Uterus (tissue), 3 donors: ENCODE measurements at regions not wholly inside any gene's neighbourhood (a gene's known extent, or its start where the extent isn't known, plus 50 kb on each side); places are given as distances from the start of the nearest gene placed in this dataset.

Source experiments
- DNase-seq, 2 donors: peaks; one replicate each; pipeline ENCODE4 v3.0.0-alpha.2; 2019 to 2020
- H3K27ac ChIP-seq, 2 donors: fragments of 200-600 bp; sonication (generic); 1 replicate in 1 of 2; 2 replicates in 1 of 2; pipeline ENCODE4 v1.5.1; 2016 to 2018
- H3K27me3 ChIP-seq, 2 donors: fragments of 200-600 bp; sonication (generic); one replicate each; pipeline ENCODE4 v1.5.1; 2018 to 2019; ENCODE audit warnings: control low read depth in 1 of 2
- H3K36me3 ChIP-seq, 2 donors: fragments of 200-600 bp; sonication (generic); one replicate each; pipeline ENCODE4 v1.5.1; 2019; ENCODE audit warnings: control low read depth in 1 of 2
- H3K4me1 ChIP-seq, 2 donors: fragments of 200-600 bp; sonication (generic); one replicate each; pipeline ENCODE4 v1.5.1; 2018 to 2019; ENCODE audit warnings: control low read depth in 1 of 2
- H3K4me3 ChIP-seq, 2 donors: fragments of 200-600 bp; sonication (generic); 1 replicate in 1 of 2; 2 replicates in 1 of 2; pipeline ENCODE4 v1.5.1; 2018 to 2019; ENCODE audit warnings: mild to moderate bottlenecking in 1 of 2
- H3K9me3 ChIP-seq, 2 donors: fragments of 200-600 bp; sonication (generic); one replicate each; pipeline ENCODE4 v1.5.1; 2019; ENCODE audit warnings: control low read depth in 1 of 2
- POLR2A ChIP-seq, 2 donors: fragments of 450-650 bp; IDR thresholded peaks; one replicate each; pipeline ENCODE4 v1.6.1; 2016; ENCODE audit warnings: antibody characterized with exemption in 2 of 2, mild to moderate bottlenecking in 1 of 2, moderate library complexity in 1 of 2
- intact Hi-C: fragments of 100-400 bp; cut with DNase I; formaldehyde crosslinking; loops from one replicate; pipeline ENCODE4 v1.15.1; 2023; ENCODE audit warnings: low total_unique reads
- TF ChIP-seq, protein P1 (sequence below), 4 experiments: fragments of 200-600 bp in 2 of 4; fragments of 450-650 bp in 2 of 4; sonication (generic) in 2 of 4; IDR thresholded peaks; one replicate each; pipeline ENCODE4 v1.5.1; 2016 to 2019; ENCODE audit warnings: antibody characterized with exemption in 4 of 4, mild to moderate bottlenecking in 2 of 4, moderate library complexity in 1 of 4
- donor health status: DM: yes; HTN: yes; CAD: no.

DNA sequence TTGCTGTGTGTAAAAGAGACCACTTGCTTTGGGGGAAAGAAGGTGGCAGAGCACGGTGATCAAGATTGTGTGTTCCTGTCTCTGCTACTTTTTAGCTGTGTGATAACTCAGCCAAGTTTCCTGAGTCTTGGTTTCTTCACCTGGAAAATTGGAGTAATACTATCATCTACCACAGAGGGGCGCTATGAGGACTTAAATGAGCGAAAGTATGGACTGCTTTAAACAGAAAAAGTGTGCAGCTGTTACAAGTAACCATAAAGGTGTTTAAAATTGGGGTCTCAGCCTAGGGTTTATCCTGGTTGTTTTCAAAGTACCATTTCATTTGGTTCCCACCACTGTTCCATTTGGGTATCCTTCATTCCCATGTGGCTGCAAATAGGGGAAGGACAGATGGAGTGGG, 65.9 kb upstream of the WSCD2 start:
- Histone ChIP-seq H3K4me3 (no peak overlapping the region), H3K27ac (no peak overlapping the region), H3K27me3 (no peaks in the 10 kb centered on the region), H3K4me1 (no peaks in the 10 kb centered on the region), H3K36me3 (no peaks in the 10 kb centered on the region), H3K9me3 (no peaks in the 10 kb centered on the region)
- no peak for TF ChIP-seq POLR2A (IDR thresholded peaks at IDR 0.05)
- TF ChIP-seq, protein P1, sequence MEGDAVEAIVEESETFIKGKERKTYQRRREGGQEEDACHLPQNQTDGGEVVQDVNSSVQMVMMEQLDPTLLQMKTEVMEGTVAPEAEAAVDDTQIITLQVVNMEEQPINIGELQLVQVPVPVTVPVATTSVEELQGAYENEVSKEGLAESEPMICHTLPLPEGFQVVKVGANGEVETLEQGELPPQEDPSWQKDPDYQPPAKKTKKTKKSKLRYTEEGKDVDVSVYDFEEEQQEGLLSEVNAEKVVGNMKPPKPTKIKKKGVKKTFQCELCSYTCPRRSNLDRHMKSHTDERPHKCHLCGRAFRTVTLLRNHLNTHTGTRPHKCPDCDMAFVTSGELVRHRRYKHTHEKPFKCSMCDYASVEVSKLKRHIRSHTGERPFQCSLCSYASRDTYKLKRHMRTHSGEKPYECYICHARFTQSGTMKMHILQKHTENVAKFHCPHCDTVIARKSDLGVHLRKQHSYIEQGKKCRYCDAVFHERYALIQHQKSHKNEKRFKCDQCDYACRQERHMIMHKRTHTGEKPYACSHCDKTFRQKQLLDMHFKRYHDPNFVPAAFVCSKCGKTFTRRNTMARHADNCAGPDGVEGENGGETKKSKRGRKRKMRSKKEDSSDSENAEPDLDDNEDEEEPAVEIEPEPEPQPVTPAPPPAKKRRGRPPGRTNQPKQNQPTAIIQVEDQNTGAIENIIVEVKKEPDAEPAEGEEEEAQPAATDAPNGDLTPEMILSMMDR (IDR thresholded peaks at IDR 0.05), result no peak
- no peak for DNase-seq
- intact Hi-C loops, result no loop called here

DNA sequence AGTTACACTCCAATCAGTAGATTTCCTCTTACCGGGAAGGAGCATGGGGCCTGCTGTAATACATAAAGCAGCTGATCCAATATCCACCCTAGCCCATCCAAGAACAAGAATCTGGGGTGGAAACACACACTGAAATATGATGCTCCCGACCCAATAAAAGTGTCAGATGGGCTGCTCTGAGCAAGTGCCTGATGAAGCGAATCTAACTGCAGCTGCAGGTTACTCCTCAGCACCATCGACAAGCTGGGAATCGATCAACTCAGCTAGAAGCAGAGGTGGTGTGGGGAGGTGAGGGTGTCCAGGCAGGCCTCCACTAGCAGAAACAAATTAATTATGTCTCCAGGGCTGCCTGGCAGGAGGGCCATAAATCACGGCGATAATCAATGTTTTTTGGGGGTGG, 64.0 kb upstream of the WSCD2 start:
- DNase-seq, result no peak
- no peaks in the 10 kb centered on the region for H3K9me3 ChIP-seq
- H3K4me1 ChIP-seq, result no peaks in the 10 kb centered on the region
- no peak overlapping the region for H3K4me3 ChIP-seq
- no peaks in the 10 kb centered on the region for H3K36me3 ChIP-seq
- intact Hi-C loops, result no loop called here
- H3K27ac ChIP-seq, result no peak overlapping the region
- TF ChIP-seq POLR2A (IDR thresholded peaks at IDR 0.05), result no peak
- TF ChIP-seq, protein P1 (IDR thresholded peaks at IDR 0.05), result no peak
- no peaks in the 10 kb centered on the region for H3K27me3 ChIP-seq

DNA sequence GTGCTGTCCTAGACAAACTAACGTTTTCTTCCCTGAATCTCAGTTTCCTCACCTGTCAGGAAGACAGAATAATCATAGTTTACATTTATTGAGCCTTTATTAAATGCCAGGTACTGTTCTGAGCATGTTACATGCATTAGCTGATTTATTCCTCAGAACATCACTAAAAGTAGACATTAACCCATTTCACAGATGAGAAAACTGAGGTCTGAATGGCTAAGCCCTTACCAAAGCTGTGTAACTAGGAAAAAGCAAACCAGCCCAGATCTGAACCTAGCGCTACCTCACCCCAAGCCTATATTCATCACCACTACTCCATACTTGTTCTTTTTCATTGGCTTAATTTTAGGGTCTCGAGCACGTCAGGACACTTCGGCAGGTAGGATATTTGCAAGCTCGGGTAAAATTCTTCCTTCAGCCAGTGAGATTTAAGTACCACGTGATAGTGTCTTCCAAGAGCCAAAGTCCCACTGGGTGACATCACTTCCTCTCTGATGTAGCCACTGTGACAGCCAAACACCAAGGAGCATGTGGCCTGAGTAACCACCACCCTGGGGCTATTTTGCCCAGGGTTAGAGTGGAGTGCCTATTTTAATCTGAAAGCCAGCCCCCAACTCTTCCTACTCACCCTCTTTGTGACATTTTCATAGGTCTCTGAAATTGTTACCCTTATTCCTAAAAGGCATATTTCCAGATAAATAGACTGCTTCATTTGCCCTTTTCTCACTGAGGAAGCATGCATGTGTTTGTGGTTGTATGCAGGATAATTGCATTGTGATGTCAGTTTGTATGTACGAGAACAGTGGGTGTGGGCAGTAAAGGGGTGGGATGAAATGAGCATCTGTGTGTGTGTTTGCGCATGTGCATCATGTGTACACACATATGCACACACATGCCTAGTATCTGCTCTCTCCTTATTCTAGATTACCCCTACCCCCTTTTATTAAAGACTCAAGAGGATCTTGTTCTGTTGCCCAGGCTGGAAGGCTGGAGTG, 62.2 kb upstream of the WSCD2 start:
- Histone ChIP-seq H3K36me3 (no peaks in the 10 kb centered on the region), H3K4me3 (no peak overlapping the region), H3K9me3 (no peaks in the 10 kb centered on the region), H3K27me3 (no peaks in the 10 kb centered on the region), H3K4me1 (no peaks in the 10 kb centered on the region), H3K27ac (no peak overlapping the region)
- intact Hi-C loops, result no loop called here
- no peak for TF ChIP-seq POLR2A (IDR thresholded peaks at IDR 0.05)
- TF ChIP-seq, protein P1 (IDR thresholded peaks at IDR 0.05), result no peak
- DNase-seq, result no peak

DNA sequence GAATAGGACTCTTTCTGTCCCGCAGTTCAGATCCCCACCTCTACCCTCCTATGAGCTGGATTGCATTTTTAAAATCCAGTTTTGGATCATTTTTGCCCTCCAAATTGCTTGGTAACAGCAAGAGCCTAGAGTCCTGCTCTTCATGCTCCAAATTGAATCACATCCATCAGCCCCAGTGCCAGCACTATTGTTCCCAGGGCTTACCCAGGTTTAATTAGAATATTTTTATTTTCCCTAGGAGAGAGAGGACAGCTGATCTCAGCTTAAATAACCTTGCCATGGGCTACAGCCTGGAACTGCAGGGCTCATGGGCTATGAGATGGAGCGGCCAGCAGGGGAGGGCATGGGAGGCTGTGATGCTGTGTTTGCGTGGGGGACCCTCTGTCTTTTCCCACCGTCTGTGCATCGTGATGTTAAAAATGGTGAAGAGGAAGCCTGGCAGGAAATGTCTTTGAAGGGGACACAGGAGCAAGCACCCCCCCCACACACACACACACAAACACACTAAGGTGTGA, 59.4 kb upstream of the WSCD2 start:
- intact Hi-C loops, result no loop called here
- no peak for DNase-seq

More for the DNA sequence above, 59.4 kb upstream of the WSCD2 start:
- H3K27ac ChIP-seq, result no peak overlapping the region
- no peaks in the 10 kb centered on the region for H3K4me1 ChIP-seq
- H3K27me3 ChIP-seq, result no peaks in the 10 kb centered on the region
- no peak overlapping the region for H3K4me3 ChIP-seq
- TF ChIP-seq, protein P1 (IDR thresholded peaks at IDR 0.05), result no peak
- no peak for TF ChIP-seq POLR2A (IDR thresholded peaks at IDR 0.05)
- no peaks in the 10 kb centered on the region for H3K36me3 ChIP-seq
- no peaks in the 10 kb centered on the region for H3K9me3 ChIP-seq
